OCI-LY1 (cell line): ENCODE measurements at regions not wholly inside any gene's neighbourhood (a gene's known extent, or its start where the extent isn't known, plus 50 kb on each side); places are given as distances from the start of the nearest gene placed in this dataset.

ENCODE experiments used
- EZH2 ChIP-seq: fragments of 200-600 bp; sonication (generic), shearing (Covaris generic); IDR thresholded peaks from 2 replicates; pipeline ENCODE4 v1.8.0; 2017; ENCODE audit warnings: borderline replicate concordance, mixed run types, mild to moderate bottlenecking, antibody characterized with exemption, low read length, moderate library complexity, mixed read lengths
- TF ChIP-seq, protein P1 (sequence below): fragments of 200-600 bp; sonication (generic), shearing (Covaris generic); IDR thresholded peaks from 2 replicates; pipeline ENCODE4 v1.5.1; 2017; ENCODE audit warnings: mild to moderate bottlenecking, antibody characterized with exemption, low read length, moderate library complexity, mixed read lengths

DNA sequence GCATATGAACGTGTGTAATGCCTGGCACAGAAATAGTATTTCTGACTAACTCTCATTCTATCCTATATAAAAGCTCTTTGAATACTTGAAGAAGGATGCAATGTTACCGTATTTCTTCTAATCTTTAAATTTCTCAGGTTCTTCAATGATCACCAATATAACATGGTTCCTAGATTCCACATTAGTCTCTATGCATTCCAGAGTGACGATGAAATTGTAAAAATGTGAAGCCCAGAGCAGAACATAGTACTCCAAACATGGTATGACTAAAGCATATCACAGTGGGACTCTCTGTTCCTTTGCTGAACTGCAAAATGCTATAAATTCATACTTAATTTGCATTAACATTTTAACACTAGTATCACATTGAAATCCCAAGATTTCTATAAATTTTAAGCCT, 877.6 kb upstream of the CHORDC1 start:
- TF ChIP-seq, protein P1, sequence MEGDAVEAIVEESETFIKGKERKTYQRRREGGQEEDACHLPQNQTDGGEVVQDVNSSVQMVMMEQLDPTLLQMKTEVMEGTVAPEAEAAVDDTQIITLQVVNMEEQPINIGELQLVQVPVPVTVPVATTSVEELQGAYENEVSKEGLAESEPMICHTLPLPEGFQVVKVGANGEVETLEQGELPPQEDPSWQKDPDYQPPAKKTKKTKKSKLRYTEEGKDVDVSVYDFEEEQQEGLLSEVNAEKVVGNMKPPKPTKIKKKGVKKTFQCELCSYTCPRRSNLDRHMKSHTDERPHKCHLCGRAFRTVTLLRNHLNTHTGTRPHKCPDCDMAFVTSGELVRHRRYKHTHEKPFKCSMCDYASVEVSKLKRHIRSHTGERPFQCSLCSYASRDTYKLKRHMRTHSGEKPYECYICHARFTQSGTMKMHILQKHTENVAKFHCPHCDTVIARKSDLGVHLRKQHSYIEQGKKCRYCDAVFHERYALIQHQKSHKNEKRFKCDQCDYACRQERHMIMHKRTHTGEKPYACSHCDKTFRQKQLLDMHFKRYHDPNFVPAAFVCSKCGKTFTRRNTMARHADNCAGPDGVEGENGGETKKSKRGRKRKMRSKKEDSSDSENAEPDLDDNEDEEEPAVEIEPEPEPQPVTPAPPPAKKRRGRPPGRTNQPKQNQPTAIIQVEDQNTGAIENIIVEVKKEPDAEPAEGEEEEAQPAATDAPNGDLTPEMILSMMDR, result no peak
- TF ChIP-seq EZH2, result no peak
